K562 (cell line): ENCODE measurements at regions not wholly inside any gene's neighbourhood (a gene's known extent, or its start where the extent isn't known, plus 50 kb on each side); places are given as distances from the start of the nearest gene placed in this dataset.

Experiments used
- ATAC-seq: fragments of 200-7000 bp; cut with Tn5 transposase; 3 replicates; pipeline ENCODE4 v1.9.1; 2020; ENCODE audit warnings: moderate library complexity
- BruUV-seq: library from RNA; stranded (reverse); fragments of 400-500 nt; replicated peaks from 2 replicates; lab custom pipeline; 2021; lab: Mats Ljungman, UMichigan
- CTCF ChIA-PET: fragments of 300-600 bp; formaldehyde crosslinking; extraction: SDS; loops from one replicate; lab custom pipeline; 2021; ENCODE audit warnings: low intra/inter-chr PET ratio; lab: Yijun Ruan, JAX
- POLR2A ChIA-PET: fragments of 300-600, 350-650 bp; sonication (Branson Sonifier 250); formaldehyde crosslinking; extraction: SDS; loops from one replicate; lab custom pipeline; 2021; ENCODE audit warnings: antibody characterized with exemption, inconsistent platforms; lab: Yijun Ruan, JAX
- DNase-seq, 4 experiments: peaks; one replicate each; pipeline versions ENCODE4 v3.0.0 to v3.0.0-alpha.2; 2011 to 2018; ENCODE audit warnings: low spot score in 3 of 4, mixed read lengths in 3 of 4; ENCODE audit errors: extremely low read depth in 1 of 4
- FAIRE-seq: peaks from 2 replicates; lab custom pipeline; 2011; peaks lifted over from hg19 to GRCh38; lab: Jason Lieb, UNC
- H2AFZ ChIP-seq: 2 replicates; pipeline ENCODE4 v1.6.0; 2011; ENCODE audit warnings: low read depth, low read length, control low read depth, inconsistent platforms
- H3K27ac ChIP-seq: fragments of 200-600 bp; 3 replicates; pipeline ENCODE4 v1.8.0; 2011; ENCODE audit warnings: low read depth, mild to moderate bottlenecking, control low read depth, inconsistent platforms, low read length, moderate library complexity, mixed read lengths; ENCODE audit errors: extremely low read depth
- H3K27me3 ChIP-seq, 2 experiments: fragments of 300-600 bp in 1 of 2; 2 replicates in 1 of 2; 3 replicates in 1 of 2; pipeline versions ENCODE4 v1.6.0 to v1.8.0; 2011; ENCODE audit warnings: inconsistent platforms in 2 of 2, low read length in 2 of 2, mild to moderate bottlenecking in 1 of 2, mixed read lengths in 1 of 2, moderate library complexity in 1 of 2; ENCODE audit not compliant: control insufficient read depth in 2 of 2, insufficient read depth in 2 of 2
- H3K36me3 ChIP-seq: fragments of 300-600 bp; 3 replicates; pipeline ENCODE4 v1.8.0; 2011; ENCODE audit warnings: mild to moderate bottlenecking, low read length, inconsistent platforms; ENCODE audit not compliant: control insufficient read depth, insufficient read depth
- H3K4me1 ChIP-seq, 2 experiments: fragments of 200-600 bp in 1 of 2; replicated peaks in 1 of 2; 2 replicates in 1 of 2; 3 replicates in 1 of 2; pipeline versions ENCODE4 v1.5.1 to v1.8.0; 2011; ENCODE audit warnings: inconsistent platforms in 2 of 2, low read length in 2 of 2, mild to moderate bottlenecking in 1 of 2, mixed read lengths in 1 of 2, moderate library complexity in 1 of 2; ENCODE audit not compliant: control insufficient read depth in 2 of 2, insufficient read depth in 2 of 2
- H3K4me2 ChIP-seq: 2 replicates; pipeline ENCODE4 v1.6.1; 2011; ENCODE audit warnings: low read length, control low read depth, inconsistent platforms, mixed read lengths; ENCODE audit not compliant: insufficient read depth
- H3K4me3 ChIP-seq: fragments of 200-600 bp; sonication (generic), shearing (Covaris generic); 2 replicates; pipeline ENCODE4 v1.5.1; 2016; ENCODE audit warnings: control low read depth, inconsistent platforms
- H3K79me2 ChIP-seq: fragments of 200-600 bp; 3 replicates; pipeline ENCODE4 v1.8.0; 2011; ENCODE audit warnings: low read length, inconsistent platforms; ENCODE audit not compliant: control insufficient read depth, insufficient read depth
- H3K9ac ChIP-seq, 2 experiments: 2 replicates each; pipeline versions ENCODE4 v1.6.0 to v1.6.1; 2011; ENCODE audit warnings: low read depth in 2 of 2, low read length in 2 of 2, control low read depth in 1 of 2, inconsistent platforms in 1 of 2, mild to moderate bottlenecking in 1 of 2, mixed read lengths in 1 of 2; ENCODE audit not compliant: insufficient read depth in 1 of 2
- H3K9me1 ChIP-seq: one replicate; pipeline ENCODE4 v1.6.0; 2011; ENCODE audit warnings: inconsistent platforms, mild to moderate bottlenecking, low read length, moderate library complexity; ENCODE audit not compliant: control insufficient read depth, insufficient read depth
- H3K9me3 ChIP-seq: replicated peaks from 2 replicates; pipeline ENCODE4 v1.5.1; 2011; ENCODE audit warnings: low read depth, low read length, inconsistent platforms; ENCODE audit not compliant: control insufficient read depth, insufficient read depth
- H4K20me1 ChIP-seq: replicated peaks from 2 replicates; pipeline ENCODE4 v1.6.1; 2011; ENCODE audit warnings: low read length, inconsistent platforms, mixed read lengths; ENCODE audit not compliant: control insufficient read depth, insufficient read depth
- BHLHE40 ChIP-seq: IDR thresholded peaks from 2 replicates; pipeline ENCODE4 v1.6.1; 2011; ENCODE audit warnings: low read length, improper control_type of control experiment
- CBFA2T2 ChIP-seq: fragments of 450-650 bp; conservative IDR thresholded peaks from 2 replicates; pipeline ENCODE4 v1.6.1; 2017; ENCODE audit warnings: mild to moderate bottlenecking
- CBX3 ChIP-seq, 2 experiments: IDR thresholded peaks; 1 replicate in 1 of 2; 2 replicates in 1 of 2; pipeline ENCODE4 v1.6.1; 2012; ENCODE audit warnings: inconsistent platforms in 2 of 2, low read length in 2 of 2, borderline replicate concordance in 1 of 2, control low read depth in 1 of 2
- E2F1 ChIP-seq: sonication (generic); formaldehyde crosslinking; IDR thresholded peaks from 2 replicates; pipeline ENCODE4 v1.8.1; 2023; ENCODE audit warnings: mild to moderate bottlenecking, missing genetic modification reagents, moderate library complexity
- KAT2B ChIP-seq: IDR thresholded peaks from one replicate; pipeline ENCODE4 v1.6.1; 2012; ENCODE audit warnings: low read depth, mild to moderate bottlenecking, control low read depth, inconsistent platforms, low read length, moderate library complexity
- KHSRP ChIP-seq: fragments of 450-650 bp; IDR thresholded peaks from 2 replicates; pipeline ENCODE4 v1.6.1; 2017
- MAFG ChIP-seq: fragments of 450-650 bp; conservative IDR thresholded peaks from 2 replicates; pipeline ENCODE4 v1.6.1; 2016; ENCODE audit warnings: missing genetic modification characterization, missing compliant biosample characterization
- MNT ChIP-seq, 2 experiments: fragments of 450-650 bp; conservative IDR thresholded peaks; 2 replicates each; pipeline ENCODE4 v1.6.1; 2017; ENCODE audit warnings: mild to moderate bottlenecking in 2 of 2, moderate library complexity in 2 of 2
- NFE2 ChIP-seq: IDR thresholded peaks from 2 replicates; pipeline ENCODE4 v1.6.1; 2014; ENCODE audit warnings: antibody characterized with exemption, low read depth
- PHF21A ChIP-seq: fragments of 450-650 bp; IDR thresholded peaks from 2 replicates; pipeline ENCODE4 v1.6.1; 2017; ENCODE audit warnings: low read depth, borderline replicate concordance
- RNF2 ChIP-seq: sonication (generic); IDR thresholded peaks from 2 replicates; pipeline ENCODE4 v1.6.1; 2016
- SMARCA4 ChIP-seq: fragments of 450-650 bp; IDR thresholded peaks from 2 replicates; pipeline ENCODE4 v1.6.1; 2016
- ZFP1 ChIP-seq: fragments of 450-650 bp; formaldehyde crosslinking; IDR thresholded peaks from 2 replicates; pipeline ENCODE4 v1.4.0; 2020; ENCODE audit warnings: mild to moderate bottlenecking, mixed read lengths
- ZNF134 ChIP-seq: fragments of 250-450 bp; sonication (Bioruptor Pico); conservative IDR thresholded peaks from 2 replicates; pipeline ENCODE4 v1.4.0; 2020
- ZNF277 ChIP-seq: fragments of 250-450 bp; sonication (Bioruptor Pico); IDR thresholded peaks from 2 replicates; pipeline ENCODE4 v1.8.0; 2022; ENCODE audit warnings: inconsistent platforms, mild to moderate bottlenecking, moderate library complexity, borderline replicate concordance
- ZNF280A ChIP-seq: fragments of 450-650 bp; IDR thresholded peaks from 2 replicates; pipeline ENCODE4 v1.6.1; 2018; ENCODE audit warnings: mild to moderate bottlenecking, low read depth; ENCODE audit not compliant: partially characterized antibody
- ZNF586 ChIP-seq: fragments of 450-650 bp; formaldehyde crosslinking; conservative IDR thresholded peaks from 2 replicates; pipeline ENCODE4 v1.4.0; 2020; ENCODE audit warnings: mild to moderate bottlenecking, moderate library complexity
- ZNF639 ChIP-seq, 2 experiments: fragments of 200-800 bp in 1 of 2; sonication (Bioruptor generic) in 1 of 2; sonication (generic) in 1 of 2; formaldehyde crosslinking in 1 of 2; IDR thresholded peaks in 1 of 2; conservative IDR thresholded peaks in 1 of 2; 2 replicates each; pipeline versions ENCODE4 v1.5.0 to v1.6.1; 2016 to 2020; ENCODE audit warnings: missing compliant biosample characterization in 1 of 2, missing genetic modification characterization in 1 of 2, missing genetic modification reagents in 1 of 2
- whole genome bisulfite sequencing: fragments of 100-300 bp; shearing (Covaris generic); methylation state at CpG from one replicate; pipeline ENCODE4 v1.1.6; 2016; ENCODE audit warnings: low coverage, mixed read lengths; ENCODE audit not compliant: insufficient coverage; ENCODE audit errors: missing lambda C conversion rate; 5-methylcytosine and 5-hydroxymethylcytosine counted together
- in situ Hi-C: fragments of 300-500 bp; cut with MboI; formaldehyde crosslinking; loops from 4 replicates; pipeline ENCODE4 v1.15.0; 2018; ENCODE audit warnings: inconsistent platforms, mixed read lengths
- intact Hi-C: fragments of 100-400 bp; cut with micrococcal nuclease; formaldehyde crosslinking; loops from 2 replicates; pipeline ENCODE4 v1.14.2; 2022

GRCh38 chr18:37661061-37661460 lies 95.5 kb upstream of the CELF4 start:
- DNase-seq, result no peak
- H3K27ac ChIP-seq, result no peak overlapping the region
- H3K36me3 ChIP-seq, result no peaks in the 10 kb centered on the region
- H3K4me2 ChIP-seq, result no peak overlapping the region
- no peak overlapping the region for H2AFZ ChIP-seq
- H3K9me1 ChIP-seq, result no peaks in the 10 kb centered on the region
- H4K20me1 ChIP-seq, result no peaks in the 10 kb centered on the region
- WGBS, result 0% methylated on average over 4 of the region's 4 CpGs
- ChIA-PET CTCF (no interaction called here), POLR2A (no interaction called here)
- no peak overlapping the region for H3K9ac ChIP-seq
- ATAC-seq, result no peak
- no TSS peak for BruUV-seq
- H3K4me1 ChIP-seq, result no peaks in the 10 kb centered on the region; a peak in 1 of 5 replicates
- no peak overlapping the region for H3K4me3 ChIP-seq
- no peaks in the 10 kb centered on the region for H3K27me3 ChIP-seq
- no peaks in the 10 kb centered on the region for H3K79me2 ChIP-seq
- intact Hi-C loops (no loop called here), in situ Hi-C loops (no loop called here)
- no peak for FAIRE-seq
- no peaks in the 10 kb centered on the region for H3K9me3 ChIP-seq
- TF ChIP-seq KHSRP, result no peak
- no peak for TF ChIP-seq ZNF639 (CRISPR knock-in tag; conservative IDR thresholded peaks at IDR 0.05 in 1 of 2, IDR thresholded peaks at IDR 0.05 in 1 of 2)
- no peak for TF ChIP-seq BHLHE40
- TF ChIP-seq ZNF586 (CRISPR knock-in tag), result no peak
- TF ChIP-seq RNF2, result no peak
- no peak for TF ChIP-seq E2F1 (CRISPR knock-in tag)
- TF ChIP-seq CBFA2T2, result no peak
- TF ChIP-seq KAT2B, result no peak
- no peak for TF ChIP-seq NFE2
- TF ChIP-seq MAFG (tag), result no peak
- TF ChIP-seq ZNF280A, result no peak
- no peak for TF ChIP-seq CBX3 (IDR thresholded peaks at IDR 0.05; ENCODE audit: borderline replicate concordance in 1 of 2, low read length in 2 of 2)
- no peak for TF ChIP-seq SMARCA4
- TF ChIP-seq ZFP1 (CRISPR knock-in tag), result no peak
- no peak for TF ChIP-seq PHF21A
- TF ChIP-seq MNT (conservative IDR thresholded peaks at IDR 0.05), result no peak
- TF ChIP-seq ZNF134 (CRISPR knock-in tag), result no peak
- TF ChIP-seq ZNF277 (CRISPR knock-in tag), result no peak
